A673 (cell line): ENCODE measurements at regions not wholly inside any gene's neighbourhood (a gene's known extent, or its start where the extent isn't known, plus 50 kb on each side); places are given as distances from the start of the nearest gene placed in this dataset.
"Not testable (repeated sequence)": the region's sequence is repeated elsewhere in the genome, so short reads cannot be mapped to it uniquely, and the experiment has no call there.

Source experiments
- BruUV-seq: library from RNA; stranded (reverse); fragments of 400-500 nt; replicated peaks from 2 replicates; lab custom pipeline; 2021; lab: Mats Ljungman, UMichigan
- CTCF ChIA-PET: fragments of 300-600 bp; sonication (Branson Sonifier 250); formaldehyde crosslinking; loops from one replicate; lab custom pipeline; 2022; ENCODE audit warnings: antibody characterized with exemption; lab: Charles Lee
- POLR2A ChIA-PET: fragments of 300-600 bp; sonication (Branson Sonifier 250); formaldehyde crosslinking; loops from one replicate; lab custom pipeline; 2022; ENCODE audit warnings: antibody characterized with exemption; ENCODE audit not compliant: low non-redundant PET; lab: Charles Lee
- DNase-seq: peaks from one replicate; pipeline ENCODE4 v3.0.0-alpha.2; 2015; ENCODE audit warnings: low spot score
- H3K27ac ChIP-seq: fragments of 200-600 bp; sonication (generic); 2 replicates; pipeline ENCODE4 v1.5.1; 2016; ENCODE audit warnings: mixed run types, low read depth, mild to moderate bottlenecking, mixed read lengths, antibody characterized with exemption, low read length; ENCODE audit not compliant: poor library complexity, severe bottlenecking
- H3K27me3 ChIP-seq: fragments of 200-600 bp; sonication (generic); replicated peaks from 2 replicates; pipeline ENCODE4 v1.6.1; 2017; ENCODE audit warnings: mixed run types, low read depth, mild to moderate bottlenecking, mixed read lengths, antibody characterized with exemption, low read length; ENCODE audit not compliant: insufficient read depth, poor library complexity
- H3K36me3 ChIP-seq: fragments of 200-600 bp; sonication (generic); 2 replicates; pipeline ENCODE4 v1.6.1; 2016; ENCODE audit warnings: mixed run types, mild to moderate bottlenecking, mixed read lengths, antibody characterized with exemption, low read length; ENCODE audit not compliant: insufficient read depth, poor library complexity, severe bottlenecking
- H3K4me1 ChIP-seq: fragments of 200-600 bp; sonication (generic); 2 replicates; pipeline ENCODE4 v1.6.1; 2017; ENCODE audit warnings: mixed run types, mild to moderate bottlenecking, mixed read lengths, antibody characterized with exemption, low read length; ENCODE audit not compliant: insufficient read depth, poor library complexity, severe bottlenecking
- H3K4me3 ChIP-seq: fragments of 200-600 bp; sonication (generic); 2 replicates; pipeline ENCODE4 v1.5.1; 2016; ENCODE audit warnings: low read depth, mixed run types, mild to moderate bottlenecking, mixed read lengths, low read length; ENCODE audit not compliant: poor library complexity, severe bottlenecking
- H3K9me3 ChIP-seq: fragments of 200-600 bp; sonication (generic); 2 replicates; pipeline ENCODE4 v1.6.1; 2016; ENCODE audit warnings: mixed run types, low read depth, mild to moderate bottlenecking, mixed read lengths, antibody characterized with exemption, low read length; ENCODE audit not compliant: poor library complexity, severe bottlenecking
- EZH2 ChIP-seq: fragments of 200-600 bp; sonication (generic); IDR thresholded peaks from 2 replicates; pipeline ENCODE4 v1.6.1; 2017; ENCODE audit warnings: borderline replicate concordance, low read depth, mild to moderate bottlenecking, mixed read lengths, antibody characterized with exemption, low read length; ENCODE audit not compliant: poor library complexity, severe bottlenecking
- intact Hi-C: fragments of 100-400 bp; cut with micrococcal nuclease; formaldehyde crosslinking; loops from one replicate; pipeline ENCODE4 v1.10.0; 2022; ENCODE audit not compliant: unreplicated experiment
- TF ChIP-seq, protein P1 (sequence below): fragments of 300-800, 200-600 bp; sonication (generic); conservative IDR thresholded peaks from 2 replicates; pipeline ENCODE4 v1.5.1; 2017; ENCODE audit warnings: low read depth, mild to moderate bottlenecking, antibody characterized with exemption, low read length, moderate library complexity, mixed read lengths

DNA sequence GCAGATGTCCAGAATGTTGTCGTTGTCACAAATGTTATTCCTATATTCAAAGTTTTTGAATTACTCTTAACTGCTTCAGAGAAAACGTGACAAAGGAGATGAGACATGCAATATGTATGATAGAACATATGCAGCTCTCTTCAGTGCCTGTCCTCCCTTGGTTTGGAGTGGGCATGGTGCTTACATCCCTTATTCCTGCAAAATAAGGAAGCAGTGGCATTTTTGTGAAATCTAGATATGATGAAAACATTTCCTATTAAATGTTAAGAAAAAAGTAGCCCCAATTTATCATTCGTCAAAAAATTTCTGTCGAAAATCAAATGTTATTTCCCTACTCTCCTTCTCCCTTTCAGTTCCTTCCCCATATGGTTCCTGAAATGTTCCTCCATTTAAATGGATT, 457.5 kb upstream of the FANCL start:
- no peaks in the 10 kb centered on the region for H3K9me3 ChIP-seq
- POLR2A ChIA-PET, result no interaction called here

DNA sequence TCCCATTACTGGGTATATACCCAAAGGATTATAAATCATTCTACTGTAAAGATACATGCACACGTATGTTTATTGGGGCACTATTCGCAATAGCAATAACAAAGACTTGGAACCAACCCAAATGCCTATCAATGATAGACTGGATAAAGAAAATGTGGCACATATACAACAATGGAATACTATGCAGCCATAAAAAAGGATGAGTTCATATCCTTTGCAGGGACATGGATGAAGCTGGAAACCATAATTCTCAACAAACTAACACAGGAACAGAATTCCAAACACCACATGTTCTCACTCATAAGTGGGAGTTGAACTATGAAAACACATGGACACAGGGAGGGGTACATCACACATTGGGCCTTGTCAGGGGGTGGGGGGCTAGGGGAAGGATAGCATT, 453.0 kb upstream of the FANCL start:
- CTCF ChIA-PET, H3K4me1 ChIP-seq, H3K36me3 ChIP-seq, intact Hi-C loops, H3K9me3 ChIP-seq, H3K27ac ChIP-seq, H3K27me3 ChIP-seq, DNase-seq, H3K4me3 ChIP-seq, POLR2A ChIA-PET, BruUV-seq: not testable (repeated sequence)

More for the DNA sequence above, 457.5 kb upstream of the FANCL start:
- no peak for DNase-seq
- TF ChIP-seq, protein P1, sequence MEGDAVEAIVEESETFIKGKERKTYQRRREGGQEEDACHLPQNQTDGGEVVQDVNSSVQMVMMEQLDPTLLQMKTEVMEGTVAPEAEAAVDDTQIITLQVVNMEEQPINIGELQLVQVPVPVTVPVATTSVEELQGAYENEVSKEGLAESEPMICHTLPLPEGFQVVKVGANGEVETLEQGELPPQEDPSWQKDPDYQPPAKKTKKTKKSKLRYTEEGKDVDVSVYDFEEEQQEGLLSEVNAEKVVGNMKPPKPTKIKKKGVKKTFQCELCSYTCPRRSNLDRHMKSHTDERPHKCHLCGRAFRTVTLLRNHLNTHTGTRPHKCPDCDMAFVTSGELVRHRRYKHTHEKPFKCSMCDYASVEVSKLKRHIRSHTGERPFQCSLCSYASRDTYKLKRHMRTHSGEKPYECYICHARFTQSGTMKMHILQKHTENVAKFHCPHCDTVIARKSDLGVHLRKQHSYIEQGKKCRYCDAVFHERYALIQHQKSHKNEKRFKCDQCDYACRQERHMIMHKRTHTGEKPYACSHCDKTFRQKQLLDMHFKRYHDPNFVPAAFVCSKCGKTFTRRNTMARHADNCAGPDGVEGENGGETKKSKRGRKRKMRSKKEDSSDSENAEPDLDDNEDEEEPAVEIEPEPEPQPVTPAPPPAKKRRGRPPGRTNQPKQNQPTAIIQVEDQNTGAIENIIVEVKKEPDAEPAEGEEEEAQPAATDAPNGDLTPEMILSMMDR, result no peak
- TF ChIP-seq EZH2, result no peak
- intact Hi-C loops, result no loop called here
- Histone ChIP-seq H3K27ac (no peak overlapping the region), H3K4me3 (no peak overlapping the region), H3K27me3 (peaks cover 13% of the 10 kb centered on the region), H3K36me3 (no peaks in the 10 kb centered on the region), H3K4me1 (no peaks in the 10 kb centered on the region)
- CTCF ChIA-PET, result no interaction called here
- BruUV-seq, result no TSS peak

GRCh38 chr2:58691041-58691440, 449.9 kb upstream of the FANCL start:
- H3K27ac ChIP-seq, H3K4me3 ChIP-seq, H3K4me1 ChIP-seq, H3K36me3 ChIP-seq, CTCF ChIA-PET, BruUV-seq, H3K27me3 ChIP-seq, intact Hi-C loops, POLR2A ChIA-PET, H3K9me3 ChIP-seq, DNase-seq: not testable (repeated sequence)

DNA sequence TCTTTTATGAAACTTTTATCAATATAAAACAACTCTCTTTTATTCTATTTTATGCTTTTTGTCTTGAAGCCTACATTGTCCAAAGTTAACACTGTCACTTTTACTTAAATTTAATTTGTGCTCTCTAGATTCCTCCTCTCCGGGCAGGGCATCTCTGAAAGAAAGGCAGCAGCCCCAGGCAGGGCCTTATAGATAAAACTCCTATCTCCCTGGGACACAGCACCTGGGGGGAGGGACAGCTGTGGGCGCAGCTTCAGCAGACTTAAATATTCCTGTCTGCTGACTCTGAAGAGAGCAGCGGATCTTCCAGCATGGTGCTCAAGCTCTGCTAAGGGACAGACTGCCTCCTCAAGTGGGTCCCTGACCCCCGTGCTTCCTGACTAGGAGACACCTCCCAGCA, 447.7 kb upstream of the FANCL start:
- no peak for DNase-seq
- Histone ChIP-seq H3K4me1 (no peaks in the 10 kb centered on the region), H3K4me3 (no peak overlapping the region), H3K27ac (no peak overlapping the region), H3K36me3 (no peaks in the 10 kb centered on the region), H3K27me3 (no peaks in the 10 kb centered on the region), H3K9me3 (no peaks in the 10 kb centered on the region)
- CTCF ChIA-PET, result no interaction called here
- BruUV-seq, result no TSS peak
- intact Hi-C loops, result no loop called here
- TF ChIP-seq, protein P1, result no peak
- no peak for TF ChIP-seq EZH2
- POLR2A ChIA-PET, result no interaction called here
